GM12874 (cell line): ENCODE measurements at regions not wholly inside any gene's neighbourhood (a gene's known extent, or its start where the extent isn't known, plus 50 kb on each side); places are given as distances from the start of the nearest gene placed in this dataset.

Experiments
- TF ChIP-seq, protein P1 (sequence below): IDR thresholded peaks from 2 replicates; pipeline ENCODE4 v1.5.1; 2011; ENCODE audit warnings: low read depth, mild to moderate bottlenecking, control low read depth, low read length, moderate library complexity; ENCODE audit not compliant: insufficient read depth

DNA sequence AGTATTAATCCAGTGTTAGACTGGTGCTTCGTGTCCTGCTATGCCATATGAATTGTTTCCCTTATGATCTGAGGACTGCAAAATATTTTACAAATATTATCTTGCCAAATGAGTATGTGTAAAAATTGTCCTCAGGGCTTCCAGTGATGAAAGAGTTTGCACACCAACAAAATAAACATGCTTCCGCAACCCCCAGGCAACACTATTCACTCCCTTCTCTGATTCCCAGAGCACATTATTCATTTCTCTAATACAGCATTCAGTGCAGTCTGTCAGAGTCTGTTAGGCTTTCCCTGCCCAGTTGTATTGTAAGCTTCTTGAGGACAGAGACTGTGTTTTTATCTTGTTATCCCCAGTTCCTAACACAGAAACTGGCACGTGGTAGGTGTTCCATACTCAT is 409.9 kb upstream of the C1orf87 start:
- TF ChIP-seq, protein P1, sequence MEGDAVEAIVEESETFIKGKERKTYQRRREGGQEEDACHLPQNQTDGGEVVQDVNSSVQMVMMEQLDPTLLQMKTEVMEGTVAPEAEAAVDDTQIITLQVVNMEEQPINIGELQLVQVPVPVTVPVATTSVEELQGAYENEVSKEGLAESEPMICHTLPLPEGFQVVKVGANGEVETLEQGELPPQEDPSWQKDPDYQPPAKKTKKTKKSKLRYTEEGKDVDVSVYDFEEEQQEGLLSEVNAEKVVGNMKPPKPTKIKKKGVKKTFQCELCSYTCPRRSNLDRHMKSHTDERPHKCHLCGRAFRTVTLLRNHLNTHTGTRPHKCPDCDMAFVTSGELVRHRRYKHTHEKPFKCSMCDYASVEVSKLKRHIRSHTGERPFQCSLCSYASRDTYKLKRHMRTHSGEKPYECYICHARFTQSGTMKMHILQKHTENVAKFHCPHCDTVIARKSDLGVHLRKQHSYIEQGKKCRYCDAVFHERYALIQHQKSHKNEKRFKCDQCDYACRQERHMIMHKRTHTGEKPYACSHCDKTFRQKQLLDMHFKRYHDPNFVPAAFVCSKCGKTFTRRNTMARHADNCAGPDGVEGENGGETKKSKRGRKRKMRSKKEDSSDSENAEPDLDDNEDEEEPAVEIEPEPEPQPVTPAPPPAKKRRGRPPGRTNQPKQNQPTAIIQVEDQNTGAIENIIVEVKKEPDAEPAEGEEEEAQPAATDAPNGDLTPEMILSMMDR, result no peak

- TF ChIP-seq, protein P1, result no peak
Measured at GRCh38 chr1:60470246-60470645, 396.7 kb upstream of the C1orf87 start.

GRCh38 chr1:60463786-60464185 is 390.2 kb upstream of the C1orf87 start:
- TF ChIP-seq, protein P1, result no peak

DNA sequence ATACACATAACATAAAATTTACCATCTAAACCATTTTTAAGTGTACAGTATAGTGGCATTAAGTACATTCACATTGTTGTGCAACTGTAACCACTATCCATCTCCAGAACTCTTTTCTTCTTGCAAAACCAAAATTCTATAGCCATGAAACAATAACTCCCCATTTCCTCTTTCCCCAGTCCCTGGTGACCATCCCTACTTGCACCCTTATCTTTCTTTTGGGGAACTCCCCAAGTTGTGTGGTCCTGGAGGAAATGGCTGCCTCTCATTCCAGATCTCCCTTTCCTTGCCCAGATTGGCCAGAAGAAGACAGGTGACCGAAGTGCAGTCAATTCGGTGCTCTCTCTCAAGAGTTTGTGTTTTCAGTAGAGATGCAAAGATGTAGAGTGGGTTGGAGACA is 389.6 kb upstream of the C1orf87 start:
- TF ChIP-seq, protein P1, result no peak

GRCh38 chr1:60461925-60462595 is 388.5 kb upstream of the C1orf87 start:
- TF ChIP-seq, protein P1, result no peak

- TF ChIP-seq, protein P1, result no peak
Measured at GRCh38 chr1:60458111-60458510, 384.5 kb upstream of the C1orf87 start.

DNA sequence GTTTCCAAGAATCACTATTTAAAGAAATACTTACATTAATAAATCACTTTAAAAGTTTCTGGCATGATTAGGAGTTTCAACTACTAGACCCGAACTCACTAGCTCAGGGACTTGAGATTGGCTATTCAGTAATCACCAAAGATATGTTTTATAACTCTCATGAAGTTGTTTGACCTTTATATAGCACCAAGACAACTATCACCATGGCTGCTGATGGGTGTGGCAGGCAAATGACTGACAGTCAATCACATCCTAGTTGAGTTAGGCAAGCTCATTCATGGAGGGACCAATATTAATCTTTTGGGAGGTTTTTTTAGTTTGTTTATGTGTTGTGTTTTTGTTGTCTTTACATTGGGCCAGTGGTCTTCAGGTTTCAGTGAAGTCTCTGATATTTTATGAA is 376.3 kb upstream of the C1orf87 start:
- TF ChIP-seq, protein P1, result no peak
